Ovary (tissue), 7 donors: ENCODE measurements at regions not wholly inside any gene's neighbourhood (a gene's known extent, or its start where the extent isn't known, plus 50 kb on each side); places are given as distances from the start of the nearest gene placed in this dataset.

Experiments used
- DNase-seq, 5 donors: peaks; one replicate each; pipeline ENCODE4 v3.0.0-alpha.2; 2019 to 2020
- H3K27ac ChIP-seq, 2 donors: fragments of 200-600 bp; one replicate each; pipeline versions ENCODE4 v1.5.1 to v1.8.0; 2019 to 2022
- H3K27me3 ChIP-seq: fragments of 200-600 bp; one replicate; pipeline ENCODE4 v1.8.0; 2022
- H3K36me3 ChIP-seq: fragments of 200-600 bp; sonication (generic); one replicate; pipeline ENCODE4 v1.5.1; 2019
- H3K4me1 ChIP-seq: one replicate; pipeline ENCODE4 v1.8.1; 2013; ENCODE audit warnings: mild to moderate bottlenecking, moderate library complexity; ENCODE audit not compliant: insufficient read depth
- H3K4me3 ChIP-seq: fragments of 200-600 bp; sonication (generic); one replicate; pipeline ENCODE4 v1.5.1; 2017
- H3K9me3 ChIP-seq, 2 donors: fragments of 200-600 bp in 1 of 2; sonication (generic) in 1 of 2; one replicate each; pipeline versions ENCODE4 v1.5.1 to v1.8.1; 2013 to 2019; ENCODE audit warnings: mild to moderate bottlenecking in 1 of 2, moderate library complexity in 1 of 2
- CTCF ChIP-seq, 3 donors: fragments of 450-650 bp in 2 of 3; fragments of 200-600 bp in 1 of 3; IDR thresholded peaks; one replicate each; pipeline versions ENCODE4 v1.5.1 to v1.8.0; 2016 to 2022; ENCODE audit warnings: antibody characterized with exemption in 3 of 3, mild to moderate bottlenecking in 1 of 3
- EP300 ChIP-seq: sonication (generic); formaldehyde crosslinking; IDR thresholded peaks from one replicate; pipeline ENCODE4 v1.6.1; 2017; ENCODE audit warnings: antibody characterized with exemption
- POLR2A ChIP-seq: fragments of 450-650 bp; IDR thresholded peaks from one replicate; pipeline ENCODE4 v1.6.1; 2017; ENCODE audit warnings: antibody characterized with exemption, mild to moderate bottlenecking, moderate library complexity
- WGBS, 3 donors: extraction: QIAGEN DNeasy Blood & Tissue Kit in 1 of 3; methylation state at CpG; one replicate each; pipeline versions ENCODE4 v1.1.5 to v1.1.7; 2013 to 2017; 5-methylcytosine and 5-hydroxymethylcytosine counted together
- intact Hi-C, 4 donors: fragments of 100-400 bp; cut with DNase I; formaldehyde crosslinking; loops; one replicate each; pipeline versions ENCODE4 v1.11.0 to v1.15.1; 2022 to 2023
- donor health status: DM: no; HTN: no; CAD: no; lungs with moderate emphysema.
- donor health status: DM: no; HTN: no; CAD: no.
- donor health status: Bipolar disorder and iron deficiency.
- donor health status: DM: no; HTN: no; CAD: no.
- donor health status: DM: yes; HTN: yes; CAD: no.

- peaks cover 3% of the 10 kb centered on the region for H3K4me1 ChIP-seq
- TF ChIP-seq POLR2A (no peak), CTCF (IDR thresholded peaks at IDR 0.05) (no peak), EP300 (no peak)
- no peaks in the 10 kb centered on the region for H3K27me3 ChIP-seq
- H3K27ac ChIP-seq: no peak overlapping the region
- no peak for DNase-seq
- H3K4me3 ChIP-seq: no peak overlapping the region
- no peaks in the 10 kb centered on the region for H3K36me3 ChIP-seq
- H3K9me3 ChIP-seq: no peaks in the 10 kb centered on the region
- 81 to 89% (median 88%) methylated on average over 13 of the region's 13 CpGs for WGBS, 3 donors
- intact Hi-C loops: no loop called here
Observed at GRCh38 chr18:61957801-61958516, 65.2 kb upstream of the RNF152 start.

GRCh38 chr18:61955644-61956043 lies 62.8 kb upstream of the RNF152 start:
- intact Hi-C loops: no loop called here
- 70 to 79% (median 78%) methylated on average over 2 of the region's 2 CpGs for WGBS, 3 donors
- TF ChIP-seq EP300 (no peak), POLR2A (no peak), CTCF (IDR thresholded peaks at IDR 0.05) (no peak)
- H3K36me3 ChIP-seq: no peaks in the 10 kb centered on the region
- no peak for DNase-seq
- no peak overlapping the region for H3K27ac ChIP-seq
- peaks cover 3% of the 10 kb centered on the region for H3K4me1 ChIP-seq
- H3K27me3 ChIP-seq: no peaks in the 10 kb centered on the region
- H3K4me3 ChIP-seq: no peak overlapping the region
- H3K9me3 ChIP-seq: no peaks in the 10 kb centered on the region

DNA sequence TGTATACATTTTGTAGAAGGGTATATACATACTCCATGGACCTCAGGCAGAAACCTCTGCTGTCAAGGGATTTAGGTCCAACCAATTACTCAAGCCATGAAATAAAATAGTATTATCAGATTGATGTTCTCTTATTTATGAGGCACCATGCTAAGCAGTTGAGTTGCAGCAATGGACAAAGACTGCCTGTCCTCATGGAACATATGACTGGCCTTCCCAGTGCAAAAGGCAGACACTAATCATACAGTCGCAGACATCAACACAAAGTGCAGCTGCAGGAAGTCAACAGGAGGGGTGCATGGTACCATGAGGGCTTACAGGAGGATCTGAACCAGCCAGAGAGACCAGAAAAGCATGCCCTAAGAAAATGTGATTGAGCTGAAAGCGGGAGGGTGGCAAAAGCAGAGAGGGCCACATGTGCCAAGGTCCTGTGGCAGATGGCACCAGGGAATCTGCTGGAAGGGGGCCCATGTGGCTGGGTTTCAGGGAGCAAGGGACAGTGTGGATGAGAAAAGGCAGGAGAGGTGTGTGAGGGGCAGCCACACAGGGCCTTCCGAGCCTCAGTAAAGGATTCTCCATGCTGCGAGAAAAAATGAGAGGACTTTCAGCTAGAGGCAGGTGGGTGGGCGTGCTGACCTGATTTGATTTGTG lies 61.4 kb upstream of the RNF152 start:
- no peaks in the 10 kb centered on the region for H3K4me1 ChIP-seq
- H3K9me3 ChIP-seq: no peaks in the 10 kb centered on the region
- no peak overlapping the region for H3K4me3 ChIP-seq
- 92 to 96% (median 96%) methylated on average over 5 of the region's 5 CpGs for WGBS, 3 donors
- H3K36me3 ChIP-seq: no peaks in the 10 kb centered on the region
- no peak for DNase-seq
- no peaks in the 10 kb centered on the region for H3K27me3 ChIP-seq
- intact Hi-C loops: no loop called here
- no peak overlapping the region for H3K27ac ChIP-seq
- TF ChIP-seq EP300 (no peak), CTCF (IDR thresholded peaks at IDR 0.05) (no peak), POLR2A (no peak)

- TF ChIP-seq CTCF (IDR thresholded peaks at IDR 0.05) (no peak), POLR2A (no peak), EP300 (no peak)
- intact Hi-C loops: no loop called here
- no peak for DNase-seq
- Histone ChIP-seq H3K27ac (no peak overlapping the region), H3K4me1 (no peaks in the 10 kb centered on the region), H3K27me3 (no peaks in the 10 kb centered on the region), H3K36me3 (no peaks in the 10 kb centered on the region), H3K4me3 (no peak overlapping the region), H3K9me3 (no peaks in the 10 kb centered on the region)
- WGBS, 3 donors: 85 to 88% (median 86%) methylated on average over 5 of the region's 5 CpGs
Observed at GRCh38 chr18:61953641-61954040, 60.8 kb upstream of the RNF152 start.
